SH-SY5Y (cell line): ENCODE measurements at regions not wholly inside any gene's neighbourhood (a gene's known extent, or its start where the extent isn't known, plus 50 kb on each side); places are given as distances from the start of the nearest gene placed in this dataset.

Experiments used
- GATA2 ChIP-seq: IDR thresholded peaks from 2 replicates; pipeline ENCODE4 v1.6.1; 2011; ENCODE audit warnings: mild to moderate bottlenecking, low read depth, low read length
- GATA3 ChIP-seq: IDR thresholded peaks from 2 replicates; pipeline ENCODE4 v1.6.1; 2011; ENCODE audit warnings: low read depth, mild to moderate bottlenecking, low read length, moderate library complexity

- no peak for TF ChIP-seq GATA2
- TF ChIP-seq GATA3: no peak
Measured at GRCh38 chr2:2931318-2932075, 446.1 kb downstream of the EIPR1 start.
